GM12892 (cell line): ENCODE measurements at regions not wholly inside any gene's neighbourhood (a gene's known extent, or its start where the extent isn't known, plus 50 kb on each side); places are given as distances from the start of the nearest gene placed in this dataset.

Experiments
- POLR2A ChIP-seq: IDR thresholded peaks from 2 replicates; pipeline ENCODE4 v1.6.1; 2011; ENCODE audit warnings: low read depth, low read length, control low read depth
- POLR2AphosphoS5 ChIP-seq: IDR thresholded peaks from 2 replicates; pipeline ENCODE4 v1.6.1; 2011; ENCODE audit warnings: low read depth, low read length, control low read depth
- TAF1 ChIP-seq: IDR thresholded peaks from 2 replicates; pipeline ENCODE4 v1.6.1; 2011; ENCODE audit warnings: low read depth, mild to moderate bottlenecking, control low read depth, low read length, borderline replicate concordance

DNA sequence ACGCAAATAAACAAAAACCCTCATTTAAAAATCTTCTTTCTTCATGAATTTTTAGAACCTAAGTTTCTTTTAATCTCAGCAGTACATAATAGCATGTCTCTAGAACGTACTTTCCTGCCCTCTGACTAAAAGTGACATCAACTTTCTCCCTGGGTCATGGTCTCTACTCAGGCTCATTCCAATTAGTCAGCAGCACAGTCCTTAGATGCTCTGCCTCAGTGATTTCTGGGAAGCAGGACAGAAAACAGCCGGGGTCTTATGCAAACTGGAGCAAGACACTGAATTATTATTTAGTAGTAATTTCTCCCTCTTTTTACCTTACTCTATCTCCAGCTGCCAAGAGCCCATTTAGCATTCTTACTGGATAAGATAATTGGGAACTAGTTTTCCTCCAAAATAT is 365.2 kb downstream of the TUSC7 start:
- TF ChIP-seq TAF1 = no peak
- TF ChIP-seq POLR2A = no peak
- no peak for TF ChIP-seq POLR2AphosphoS5
